ENCODE measurements at regions not wholly inside any gene's neighbourhood (a gene's known extent, or its start where the extent isn't known, plus 50 kb on each side); places are given as distances from the start of the nearest gene placed in this dataset.
"Not testable (repeated sequence)": the region's sequence is repeated elsewhere in the genome, so short reads cannot be mapped to it uniquely, and the experiment has no call there.

DNA sequence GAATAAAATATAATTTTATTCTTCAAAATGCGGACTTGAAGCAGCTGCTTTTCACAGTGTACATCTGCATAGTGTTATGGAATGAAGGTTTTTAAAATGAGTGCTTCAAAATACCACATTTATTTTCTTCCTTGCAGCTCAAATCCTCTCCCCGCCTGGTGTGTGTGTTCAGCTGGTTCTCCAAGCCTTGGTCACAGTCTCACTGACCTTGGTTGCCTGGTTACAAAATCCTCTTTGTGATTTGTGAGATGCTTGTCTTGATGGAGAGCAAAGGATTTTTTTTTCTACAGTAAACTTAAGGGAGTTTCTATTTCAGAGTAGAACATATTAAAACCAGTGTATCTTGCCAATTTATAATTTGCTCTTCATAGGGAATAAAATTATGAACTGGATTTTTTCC, 139.2 kb downstream of the PCDH18 start:
- no peak for DNase-seq

DNA sequence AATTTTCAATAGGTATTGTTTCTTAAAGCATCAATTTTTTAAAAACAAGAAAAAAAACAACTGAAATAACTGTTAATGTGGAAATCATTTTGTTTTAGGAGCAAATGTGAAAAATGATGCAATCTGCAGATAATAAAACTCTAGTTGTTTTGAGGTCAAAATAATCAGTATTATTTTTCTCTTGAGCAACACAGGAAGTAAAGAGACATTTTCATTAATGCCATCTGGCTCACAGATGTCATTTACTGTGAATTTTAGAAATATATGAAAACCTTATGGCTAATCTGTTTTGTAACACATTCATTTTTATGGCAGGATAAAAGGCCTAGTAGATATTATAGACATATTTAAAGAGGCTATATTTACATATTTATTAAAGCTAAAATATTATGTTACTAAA, 141.6 kb downstream of the PCDH18 start:
- no peak for DNase-seq

GRCh38 chr4:137389911-137390520, 142.3 kb downstream of the PCDH18 start:
- no peak for DNase-seq

GRCh38 chr4:137387924-137388323, 144.4 kb downstream of the PCDH18 start:
- no peak for DNase-seq

- DNase-seq: no peak
Observed at GRCh38 chr4:137384476-137384875, 147.8 kb downstream of the PCDH18 start.

DNA sequence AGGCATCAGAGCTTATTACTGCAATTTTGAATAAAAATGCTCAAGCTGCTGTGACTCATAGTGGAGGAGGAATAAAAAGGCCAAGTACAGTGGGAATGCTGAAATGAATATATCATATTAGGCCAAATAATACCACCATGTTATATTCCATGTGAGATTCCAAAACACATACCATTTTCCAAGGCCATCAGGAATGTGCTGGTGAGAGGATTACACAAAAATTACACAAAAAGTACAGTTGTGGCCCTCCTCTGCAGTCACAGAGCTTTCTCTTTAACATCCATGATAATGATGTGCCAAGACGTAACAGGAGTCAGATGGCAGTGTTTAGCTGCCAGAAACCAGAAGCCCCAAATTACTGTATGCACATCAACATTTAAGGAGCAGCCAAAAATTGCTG, 153.5 kb downstream of the PCDH18 start:
- DNase-seq: no peak

GRCh38 chr4:137378393-137378792, 153.9 kb downstream of the PCDH18 start:
- no peak for DNase-seq

DNA sequence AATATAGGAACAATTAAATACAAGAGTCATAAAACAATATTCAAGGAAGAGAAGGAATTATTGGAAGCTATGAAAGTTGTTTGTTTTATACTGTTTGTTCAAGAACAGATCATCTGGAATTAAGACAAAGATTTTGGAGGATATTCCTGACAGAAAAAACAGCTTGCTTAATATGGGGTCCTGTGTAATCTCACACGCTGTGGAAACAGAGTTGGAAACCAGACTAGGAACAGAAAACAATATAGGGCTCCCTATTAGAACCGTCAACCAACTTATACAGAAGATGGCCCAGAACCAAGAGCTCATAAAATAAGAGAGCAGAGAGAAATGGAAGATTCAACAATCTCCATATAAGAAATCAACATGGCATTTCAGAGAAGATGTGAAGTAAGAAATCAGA, 156.0 kb downstream of the PCDH18 start:
- no peak for DNase-seq

GRCh38 chr4:137375111-137375850, 157.0 kb downstream of the PCDH18 start:
- no peak for DNase-seq

DNA sequence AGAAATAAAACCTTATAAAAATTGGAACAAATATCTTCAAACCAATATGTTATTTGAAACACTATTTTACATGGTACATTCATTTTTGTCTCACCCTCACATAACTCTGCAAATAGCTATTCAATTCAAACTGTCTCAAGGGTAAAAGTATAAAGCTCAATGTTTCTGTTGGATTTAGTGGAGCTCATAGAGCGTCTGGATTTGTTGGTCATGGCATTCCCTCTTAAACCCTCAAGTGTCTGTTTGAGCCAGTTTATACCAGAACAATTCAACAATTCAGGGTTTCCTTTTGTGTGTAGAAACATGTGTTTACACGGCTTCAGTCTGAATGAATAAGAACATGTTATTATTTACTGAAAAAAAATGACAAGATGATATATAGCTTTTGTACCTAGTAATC, 161.6 kb downstream of the PCDH18 start:
- DNase-seq: no peak

DNA sequence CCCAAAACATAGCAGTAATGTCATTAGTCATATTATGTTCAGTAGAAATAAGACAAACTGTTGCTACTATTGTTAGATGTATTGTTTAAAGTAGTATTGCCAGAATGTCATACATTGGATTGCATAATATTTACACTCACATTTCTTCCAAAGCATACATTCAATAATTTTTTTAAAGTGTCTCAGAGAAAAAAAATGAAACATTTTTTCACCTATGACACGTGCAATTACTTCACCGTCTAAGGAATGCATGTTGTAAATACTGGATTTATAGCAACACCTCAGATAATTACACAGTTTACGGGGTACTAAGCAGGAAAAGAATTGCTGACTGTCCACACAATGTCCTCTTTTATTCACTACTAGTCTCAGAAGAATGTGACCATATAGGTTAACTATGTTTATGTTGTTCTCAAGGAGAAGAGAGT, 162.1 kb downstream of the PCDH18 start:
- DNase-seq: no peak

GRCh38 chr4:137367620-137368019, 164.7 kb downstream of the PCDH18 start:
- no peak for DNase-seq

DNA sequence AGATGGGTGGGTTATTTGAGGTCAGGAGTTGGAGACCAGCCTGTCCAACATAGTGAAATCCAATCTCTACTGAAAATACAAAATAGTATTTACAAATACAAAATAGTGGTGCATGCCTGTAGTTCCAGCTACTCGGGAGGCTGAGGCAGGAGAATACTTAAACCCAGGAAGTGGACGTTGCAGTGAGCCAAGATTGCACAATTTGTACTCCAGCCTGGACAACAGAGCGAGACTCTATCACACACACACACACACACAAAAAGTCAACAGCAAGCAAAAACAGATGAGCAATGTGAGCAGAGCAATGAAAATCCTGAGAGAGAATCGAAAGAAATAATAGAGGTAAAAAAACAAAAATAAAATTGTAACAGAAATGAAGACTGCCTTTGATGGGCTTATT, 168.8 kb downstream of the PCDH18 start:
- DNase-seq: no peak

GRCh38 chr4:137361756-137362470, 170.4 kb downstream of the PCDH18 start:
- DNase-seq: no peak

- DNase-seq: no peak
Observed at GRCh38 chr4:137360761-137361160, 171.5 kb downstream of the PCDH18 start.

- no peak for DNase-seq
Observed at GRCh38 chr4:137359691-137360315, 172.5 kb downstream of the PCDH18 start.

- not testable (repeated sequence) for DNase-seq
Observed at GRCh38 chr4:137354562-137354961, 177.7 kb downstream of the PCDH18 start.

- DNase-seq: no peak
Observed at GRCh38 chr4:137347371-137347770, 184.9 kb downstream of the PCDH18 start.

GRCh38 chr4:137345597-137345996, 186.7 kb downstream of the PCDH18 start:
- no peak for DNase-seq

DNA sequence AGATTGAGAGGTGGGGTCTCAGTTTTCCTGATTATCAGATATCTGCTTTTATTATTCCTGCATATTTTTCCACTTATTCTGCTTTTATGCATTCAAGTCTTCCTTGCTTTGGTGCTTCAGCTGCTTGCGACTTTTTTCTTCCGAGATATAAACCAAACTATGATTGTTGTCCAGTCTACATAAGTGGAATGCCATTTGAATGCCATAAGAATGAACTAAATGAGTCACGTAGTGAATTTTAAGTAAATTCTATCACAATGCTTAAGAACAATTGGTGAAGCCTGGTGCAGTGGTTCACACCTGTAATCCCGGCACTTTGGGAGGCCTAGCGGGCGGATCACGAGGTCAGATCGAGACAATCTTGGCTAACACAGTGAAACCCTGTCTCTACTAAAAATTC, 189.1 kb downstream of the PCDH18 start:
- no peak for DNase-seq

- DNase-seq: no peak
Observed at GRCh38 chr4:137333031-137333430, 199.3 kb downstream of the PCDH18 start.

DNA sequence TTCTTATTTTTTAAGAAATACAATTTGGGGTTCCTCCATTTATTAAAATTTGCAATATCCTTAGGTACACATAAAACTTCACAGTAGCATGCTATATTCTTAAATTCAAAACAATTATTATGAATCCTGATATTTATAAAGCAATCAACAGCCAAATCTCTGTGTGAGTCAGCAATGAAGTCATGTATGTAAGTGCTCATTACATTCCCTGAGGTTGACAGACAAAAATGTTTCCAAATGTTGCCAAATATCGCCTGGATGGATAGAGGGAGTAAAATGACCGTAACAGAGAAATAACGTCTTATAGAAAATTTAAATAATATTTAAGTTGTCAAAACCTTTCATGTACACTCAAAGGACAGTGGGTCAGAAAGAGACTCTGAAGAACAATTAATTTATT, 220.0 kb downstream of the PCDH18 start:
- DNase-seq: no peak

- DNase-seq: no peak
Observed at GRCh38 chr4:137310593-137311490, 221.5 kb downstream of the PCDH18 start.
